SU-DHL-6 (cell line): ENCODE measurements at regions not wholly inside any gene's neighbourhood (a gene's known extent, or its start where the extent isn't known, plus 50 kb on each side); places are given as distances from the start of the nearest gene placed in this dataset.

Source experiments
- H2AFZ ChIP-seq: fragments of 200-600 bp; sonication (generic); 2 replicates; pipeline ENCODE4 v1.6.1; 2014; ENCODE audit warnings: low read depth, mild to moderate bottlenecking, moderate library complexity, mixed read lengths, antibody characterized with exemption, low read length; ENCODE audit not compliant: severe bottlenecking
- H3F3A ChIP-seq: fragments of 200-600 bp; shearing (Covaris generic); 2 replicates; pipeline ENCODE4 v1.6.0; 2016; ENCODE audit warnings: antibody characterized with exemption, mild to moderate bottlenecking; ENCODE audit not compliant: insufficient read depth
- H3K27ac ChIP-seq: fragments of 200-600 bp; sonication (generic); 2 replicates; pipeline ENCODE4 v1.5.1; 2016; ENCODE audit warnings: low read depth, mild to moderate bottlenecking, low read length, moderate library complexity, mixed read lengths
- H3K27me3 ChIP-seq: fragments of 200-600 bp; sonication (generic), shearing (Covaris generic); 2 replicates; pipeline ENCODE4 v1.6.0; 2014; ENCODE audit warnings: mild to moderate bottlenecking, low read length
- H3K36me3 ChIP-seq: fragments of 200-600 bp; sonication (generic); 2 replicates; pipeline ENCODE4 v1.6.1; 2014; ENCODE audit warnings: mild to moderate bottlenecking, low read length, mixed read lengths
- H3K4me2 ChIP-seq: fragments of 300-600, 200-600 bp; shearing (Covaris generic), sonication (generic); 2 replicates; pipeline ENCODE4 v1.6.0; 2014; ENCODE audit warnings: low read length, low read depth, mild to moderate bottlenecking; ENCODE audit not compliant: poor library complexity, severe bottlenecking
- H3K4me3 ChIP-seq: fragments of 200-600 bp; sonication (generic); 2 replicates; pipeline ENCODE4 v1.5.1; 2014; ENCODE audit warnings: antibody characterized with exemption, low read length, mild to moderate bottlenecking, mixed read lengths; ENCODE audit not compliant: insufficient read depth, poor library complexity, severe bottlenecking
- H3K79me2 ChIP-seq: fragments of 200-600 bp; sonication (generic); 2 replicates; pipeline ENCODE4 v1.6.1; 2014; ENCODE audit warnings: mild to moderate bottlenecking, low read length, moderate library complexity; ENCODE audit not compliant: insufficient read depth
- H3K9ac ChIP-seq: fragments of 200-600 bp; sonication (generic); 2 replicates; pipeline ENCODE4 v1.7.0; 2014; ENCODE audit warnings: mild to moderate bottlenecking, low read length
- H3K9me2 ChIP-seq: fragments of 200-600 bp; sonication (generic); replicated peaks from 2 replicates; pipeline ENCODE4 v1.6.1; 2014; ENCODE audit warnings: low read length; ENCODE audit not compliant: insufficient read depth
- H3K9me3 ChIP-seq: fragments of 200-600 bp; sonication (generic); 2 replicates; pipeline ENCODE4 v1.6.1; 2014; ENCODE audit warnings: low read length, mixed read lengths; ENCODE audit not compliant: insufficient read depth
- H4K20me1 ChIP-seq: fragments of 200-600 bp; sonication (generic); 2 replicates; pipeline ENCODE4 v1.6.1; 2014; ENCODE audit warnings: low read depth, mild to moderate bottlenecking, antibody characterized with exemption, low read length, moderate library complexity, mixed read lengths
- EZH2phosphoT487 ChIP-seq: fragments of 200-600 bp; sonication (generic), shearing (Covaris generic); conservative IDR thresholded peaks from 2 replicates; pipeline ENCODE4 v1.6.1; 2018; ENCODE audit warnings: mild to moderate bottlenecking, antibody characterized with exemption, low read length, moderate library complexity, mixed read lengths
- TF ChIP-seq, protein P1 (sequence below): fragments of 200-600 bp; sonication (generic); IDR thresholded peaks from one replicate; pipeline ENCODE4 v1.5.1; 2017; ENCODE audit warnings: antibody characterized with exemption, mild to moderate bottlenecking, low read length, moderate library complexity; ENCODE audit not compliant: insufficient read depth, poor library complexity, severe bottlenecking

DNA sequence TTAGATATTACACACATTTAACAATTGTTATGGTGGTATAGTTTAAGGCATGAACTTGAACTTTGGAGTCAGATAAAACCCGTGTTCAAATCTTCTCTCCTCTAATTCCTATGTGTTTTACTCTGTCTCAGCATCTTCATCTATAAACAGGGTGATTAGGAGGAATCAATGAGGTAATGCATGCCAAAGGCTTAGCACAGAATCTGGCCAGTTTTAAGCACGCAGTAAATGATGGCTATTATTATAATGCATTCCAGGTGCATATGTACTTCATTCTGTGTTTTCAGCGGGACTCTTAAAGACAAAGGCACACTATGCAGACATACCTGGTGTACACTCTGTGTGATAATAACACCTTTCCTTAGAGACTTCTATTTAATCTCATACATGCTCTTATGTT lies 88.0 kb upstream of the FRY start:
- H3K9ac ChIP-seq = no peak overlapping the region
- no peaks in the 10 kb centered on the region for H4K20me1 ChIP-seq
- H3K9me2 ChIP-seq = no peaks in the 10 kb centered on the region
- TF ChIP-seq, protein P1, sequence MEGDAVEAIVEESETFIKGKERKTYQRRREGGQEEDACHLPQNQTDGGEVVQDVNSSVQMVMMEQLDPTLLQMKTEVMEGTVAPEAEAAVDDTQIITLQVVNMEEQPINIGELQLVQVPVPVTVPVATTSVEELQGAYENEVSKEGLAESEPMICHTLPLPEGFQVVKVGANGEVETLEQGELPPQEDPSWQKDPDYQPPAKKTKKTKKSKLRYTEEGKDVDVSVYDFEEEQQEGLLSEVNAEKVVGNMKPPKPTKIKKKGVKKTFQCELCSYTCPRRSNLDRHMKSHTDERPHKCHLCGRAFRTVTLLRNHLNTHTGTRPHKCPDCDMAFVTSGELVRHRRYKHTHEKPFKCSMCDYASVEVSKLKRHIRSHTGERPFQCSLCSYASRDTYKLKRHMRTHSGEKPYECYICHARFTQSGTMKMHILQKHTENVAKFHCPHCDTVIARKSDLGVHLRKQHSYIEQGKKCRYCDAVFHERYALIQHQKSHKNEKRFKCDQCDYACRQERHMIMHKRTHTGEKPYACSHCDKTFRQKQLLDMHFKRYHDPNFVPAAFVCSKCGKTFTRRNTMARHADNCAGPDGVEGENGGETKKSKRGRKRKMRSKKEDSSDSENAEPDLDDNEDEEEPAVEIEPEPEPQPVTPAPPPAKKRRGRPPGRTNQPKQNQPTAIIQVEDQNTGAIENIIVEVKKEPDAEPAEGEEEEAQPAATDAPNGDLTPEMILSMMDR = no peak
- TF ChIP-seq EZH2phosphoT487 = no peak
- no peak overlapping the region for H3K4me3 ChIP-seq
- no peaks in the 10 kb centered on the region for H3K27me3 ChIP-seq
- no peaks in the 10 kb centered on the region for H3F3A ChIP-seq
- no peak overlapping the region for H3K27ac ChIP-seq
- H2AFZ ChIP-seq = no peak overlapping the region
- H3K79me2 ChIP-seq = no peaks in the 10 kb centered on the region
- H3K4me2 ChIP-seq = no peak overlapping the region
- H3K36me3 ChIP-seq = no peaks in the 10 kb centered on the region
- H3K9me3 ChIP-seq = no peaks in the 10 kb centered on the region

DNA sequence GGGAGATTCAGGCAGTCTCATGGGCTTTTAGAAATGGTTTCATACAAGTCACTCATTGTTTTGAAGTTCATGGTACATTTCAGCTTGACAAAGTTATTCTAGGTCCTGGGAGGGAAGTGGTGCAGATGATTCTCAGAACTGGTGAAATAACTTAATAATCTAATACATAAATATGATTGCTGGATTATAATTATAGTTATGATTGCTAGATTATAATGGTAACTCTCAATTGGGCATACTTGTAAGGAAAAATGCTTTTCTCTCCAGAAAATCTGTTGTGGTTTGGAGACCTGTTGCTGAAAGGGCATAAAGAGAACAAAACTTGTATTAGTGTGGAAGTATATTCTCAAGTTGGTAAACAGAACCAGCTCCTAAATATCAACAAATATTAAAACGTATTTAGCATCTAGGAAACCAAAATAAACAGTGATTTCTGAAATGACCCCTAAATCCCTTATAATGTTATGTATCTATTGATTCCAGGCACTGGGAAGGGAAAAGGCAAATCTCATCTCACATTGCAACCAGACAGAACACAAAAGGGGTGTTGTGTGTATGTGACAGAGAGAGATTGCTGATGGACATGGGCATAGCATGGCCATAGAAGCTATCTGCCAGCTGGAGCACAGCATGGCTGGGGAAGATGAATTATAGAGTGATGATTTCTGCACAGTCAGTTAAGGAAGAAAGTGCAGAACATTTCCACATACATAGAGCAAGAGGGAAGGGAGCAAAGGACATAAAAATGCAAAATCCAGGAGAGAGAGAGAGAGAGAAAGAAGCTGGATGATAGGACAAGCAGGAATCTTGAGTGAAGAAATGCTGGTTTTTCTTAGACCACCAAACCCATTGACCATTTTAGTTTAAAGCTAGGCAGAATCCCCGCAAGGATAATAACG lies 87.1 kb upstream of the FRY start:
- Histone ChIP-seq H4K20me1 (no peaks in the 10 kb centered on the region), H3K27me3 (no peaks in the 10 kb centered on the region), H2AFZ (no peak overlapping the region), H3F3A (no peaks in the 10 kb centered on the region), H3K9me2 (no peaks in the 10 kb centered on the region), H3K9ac (no peak overlapping the region), H3K27ac (no peak overlapping the region), H3K9me3 (no peaks in the 10 kb centered on the region), H3K4me3 (no peak overlapping the region), H3K79me2 (no peaks in the 10 kb centered on the region), H3K36me3 (no peaks in the 10 kb centered on the region), H3K4me2 (no peak overlapping the region)
- TF ChIP-seq, protein P1 = no peak
- TF ChIP-seq EZH2phosphoT487 = no peak

DNA sequence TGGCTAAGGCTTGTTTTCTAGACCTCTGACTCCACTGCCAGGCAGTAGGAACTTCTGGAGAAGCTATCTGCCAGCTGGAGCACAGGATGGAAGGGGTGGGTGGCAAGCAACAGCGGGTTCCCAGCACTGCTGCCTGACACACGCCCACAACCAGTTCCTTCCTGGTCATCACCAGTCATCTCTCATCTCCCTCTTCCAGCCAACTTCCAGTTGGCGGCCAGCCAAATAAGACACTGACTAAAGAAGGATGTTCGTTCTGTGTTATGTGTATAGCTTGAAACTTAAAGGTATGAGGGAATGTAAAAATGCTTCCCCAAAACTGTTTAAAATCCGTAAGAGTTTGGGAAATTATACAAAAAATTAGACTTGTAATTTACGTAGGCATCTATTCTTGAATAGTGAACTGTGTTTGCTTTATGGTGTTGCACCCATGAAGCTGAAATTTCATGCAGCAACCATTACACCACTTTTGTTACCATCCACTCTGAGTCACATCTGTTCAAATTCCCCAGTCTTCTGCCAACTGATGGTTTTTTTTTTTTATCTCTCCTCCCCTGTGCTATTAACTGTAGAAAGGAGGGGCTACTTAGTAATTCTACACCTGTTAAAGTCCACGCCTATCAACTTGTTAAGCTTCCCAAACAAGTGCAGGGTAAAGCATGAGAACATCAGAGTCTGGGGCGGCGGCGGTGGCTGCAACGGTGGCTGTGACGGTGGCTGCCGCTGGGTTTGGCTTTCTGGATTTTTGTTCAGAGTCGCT lies 86.2 kb upstream of the FRY start:
- H3K9ac ChIP-seq = no peak overlapping the region
- no peak overlapping the region for H3K4me3 ChIP-seq
- no peaks in the 10 kb centered on the region for H3K9me3 ChIP-seq
- no peak overlapping the region for H3K4me2 ChIP-seq
- H3K27me3 ChIP-seq = no peaks in the 10 kb centered on the region
- no peak overlapping the region for H2AFZ ChIP-seq
- H3K9me2 ChIP-seq = no peaks in the 10 kb centered on the region
- no peaks in the 10 kb centered on the region for H3K79me2 ChIP-seq
- no peaks in the 10 kb centered on the region for H4K20me1 ChIP-seq
- TF ChIP-seq, protein P1 = no peak
- no peak for TF ChIP-seq EZH2phosphoT487
- no peaks in the 10 kb centered on the region for H3F3A ChIP-seq
- H3K36me3 ChIP-seq = no peaks in the 10 kb centered on the region
- no peak overlapping the region for H3K27ac ChIP-seq
